GM19467 (cell line): ENCODE measurements at regions not wholly inside any gene's neighbourhood (a gene's known extent, or its start where the extent isn't known, plus 50 kb on each side); places are given as distances from the start of the nearest gene placed in this dataset.

Source experiments
- ATAC-seq: cut with Tn5 transposase; IDR thresholded peaks from one replicate; pipeline ENCODE4 v1.9.1; 2021; ENCODE audit warnings: mild to moderate bottlenecking, moderate library complexity; ENCODE audit not compliant: unreplicated experiment

DNA sequence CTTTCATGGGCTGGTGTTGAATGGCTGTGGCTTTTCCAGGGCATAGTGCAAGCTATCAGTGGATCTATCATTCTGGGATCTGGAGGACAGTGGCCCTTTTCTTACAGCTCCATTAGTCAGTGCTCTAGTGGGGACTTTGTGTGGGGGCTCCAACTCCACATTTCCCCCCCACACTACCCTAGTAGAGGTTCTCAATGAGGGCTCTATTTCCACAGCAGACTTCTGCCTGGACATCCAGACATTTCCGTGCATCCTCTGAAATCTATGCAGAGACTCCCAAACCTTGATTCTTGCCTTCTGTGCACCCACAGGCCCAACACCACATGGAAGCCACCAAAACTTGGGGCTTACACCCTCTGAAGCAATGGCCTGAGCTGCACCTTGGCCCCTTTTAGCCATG is 208.3 kb upstream of the MKLN1 start:
- no peak for ATAC-seq

DNA sequence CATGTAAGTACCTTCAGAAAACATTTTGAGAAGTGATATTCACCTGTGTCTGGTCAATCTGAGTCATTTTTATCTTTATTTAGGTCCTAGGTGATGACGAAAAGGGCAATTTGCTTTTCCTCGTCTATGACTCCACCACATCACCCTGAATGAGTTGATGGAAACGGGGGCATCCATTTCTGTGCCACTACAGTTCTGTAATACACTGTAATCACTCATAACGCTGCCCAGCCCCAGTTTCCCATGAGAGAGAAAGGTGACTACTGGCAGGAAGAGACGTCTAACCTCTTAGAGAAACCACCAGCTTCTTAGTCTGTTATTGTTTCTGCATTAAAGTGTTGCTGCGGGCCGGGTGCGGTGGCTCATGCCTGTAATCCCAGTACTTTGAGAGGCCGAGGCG is 205.3 kb upstream of the MKLN1 start:
- no peak for ATAC-seq

DNA sequence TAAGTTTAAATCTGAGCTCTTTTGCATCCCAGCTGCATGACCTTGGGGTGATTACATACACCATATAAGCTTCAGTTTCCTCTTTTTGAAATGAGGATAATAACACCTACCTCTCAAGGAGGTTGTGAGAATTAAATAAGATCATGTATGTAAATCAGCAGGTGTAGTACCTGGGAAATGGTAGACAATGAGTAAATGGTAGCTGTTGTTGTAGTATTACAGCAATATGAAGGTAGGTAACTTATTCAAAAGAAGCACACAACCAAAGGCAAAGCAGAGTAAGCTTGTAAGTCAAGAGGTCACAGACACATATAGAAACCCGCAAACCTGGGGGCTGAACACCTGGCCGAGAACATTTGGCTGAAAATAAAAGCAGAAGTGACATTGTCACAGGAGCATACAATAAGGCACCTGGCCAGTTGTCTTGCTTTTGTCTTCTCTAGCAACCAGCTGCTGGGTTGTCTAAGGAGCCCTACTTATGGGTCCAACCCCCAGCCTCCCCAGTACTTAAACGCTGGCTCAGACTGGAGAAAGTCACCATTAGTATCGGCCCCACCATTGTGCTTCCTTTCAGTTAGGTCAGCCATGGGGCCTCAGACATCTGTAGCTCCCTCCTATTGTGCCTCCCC is 203.6 kb upstream of the MKLN1 start:
- peak; percentile 84 for ATAC-seq

- ATAC-seq, result no peak
Observed at GRCh38 chr7:131124867-131125266, 202.8 kb upstream of the MKLN1 start.

DNA sequence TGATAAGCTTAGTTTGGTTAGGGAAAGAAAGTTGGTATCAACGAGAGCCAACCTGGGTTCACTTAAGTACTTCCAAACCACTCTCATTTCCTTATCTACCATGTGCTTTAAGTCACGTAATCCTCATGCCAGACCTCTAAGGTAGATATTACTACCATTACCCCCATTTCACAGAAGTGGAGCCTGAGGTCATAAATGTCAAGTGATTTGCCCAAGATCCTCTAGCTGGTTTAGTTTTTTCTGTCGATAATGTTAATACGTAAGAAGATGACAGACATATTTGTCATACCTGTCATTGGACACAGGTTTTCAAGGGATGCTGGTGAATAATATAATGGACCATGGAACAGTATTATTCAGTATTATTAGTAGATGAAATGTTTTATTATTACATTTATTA is 197.4 kb upstream of the MKLN1 start:
- no peak for ATAC-seq

DNA sequence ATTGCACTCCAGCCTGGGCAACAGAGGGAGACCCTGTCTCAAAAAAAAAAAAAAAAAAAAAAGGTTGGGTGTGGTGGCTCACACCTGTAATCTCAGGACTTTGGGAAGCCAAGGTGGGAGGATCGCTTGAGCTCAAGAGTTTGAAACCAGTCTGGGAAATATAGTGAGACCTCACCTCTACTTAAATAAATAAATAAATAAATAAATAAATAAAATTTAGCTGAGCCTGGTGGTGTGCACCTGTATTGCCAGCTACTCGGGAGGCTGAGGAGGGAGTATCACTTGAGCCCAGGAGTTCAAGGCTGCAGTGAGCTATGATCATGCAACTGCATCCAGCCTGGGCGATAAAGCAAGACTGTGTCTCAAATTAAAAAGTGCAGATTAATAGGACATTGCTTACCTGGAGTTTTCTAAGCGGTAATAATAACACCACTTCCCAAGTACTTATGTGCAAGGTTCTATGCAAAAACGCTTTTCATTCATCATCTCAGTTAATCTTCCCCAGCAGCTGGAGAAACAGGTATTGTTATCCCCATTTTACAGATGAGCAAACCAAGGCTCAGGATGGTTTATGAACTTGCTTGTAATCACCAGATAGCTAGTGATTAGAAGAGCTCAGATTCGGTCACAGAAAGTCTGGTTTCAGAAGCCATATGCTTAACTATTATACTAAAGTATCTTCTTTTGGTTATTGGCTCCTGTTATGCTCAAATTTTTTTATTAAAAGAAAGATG is 196.5 kb upstream of the MKLN1 start:
- ATAC-seq, result no peak

DNA sequence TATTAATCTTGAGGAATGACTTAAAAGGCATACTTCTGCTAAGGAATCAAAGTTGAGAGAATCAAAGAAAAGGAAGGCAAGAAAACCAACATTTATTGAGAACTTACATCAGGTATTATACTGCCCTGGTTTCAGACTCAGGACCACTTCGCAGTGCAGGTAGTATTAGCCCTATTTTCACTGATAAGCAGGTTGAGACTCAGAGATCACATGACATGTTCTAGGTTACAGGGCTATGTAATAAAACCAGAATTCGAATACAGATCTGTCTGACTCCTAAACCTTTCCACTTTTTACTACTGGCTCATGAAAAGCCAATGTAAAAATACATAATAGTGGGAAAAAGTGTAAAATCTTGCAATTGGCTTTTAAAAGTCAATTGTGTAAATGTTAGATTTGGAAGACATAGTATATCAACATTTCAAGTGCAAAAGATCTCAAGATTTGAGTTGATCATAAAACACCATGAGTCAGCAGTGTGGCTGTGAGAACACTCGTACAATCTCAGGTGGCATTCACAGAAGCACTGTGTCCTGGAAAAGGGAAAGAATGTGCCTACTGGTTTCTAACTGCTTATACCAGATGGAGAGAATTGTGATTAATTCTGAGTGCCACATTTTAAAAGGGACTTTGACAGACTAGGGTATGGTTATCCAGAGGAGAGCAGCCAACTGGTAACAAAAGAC is 195.8 kb upstream of the MKLN1 start:
- no peak for ATAC-seq

GRCh38 chr7:131139462-131139861 is 188.2 kb upstream of the MKLN1 start:
- ATAC-seq, result no peak

DNA sequence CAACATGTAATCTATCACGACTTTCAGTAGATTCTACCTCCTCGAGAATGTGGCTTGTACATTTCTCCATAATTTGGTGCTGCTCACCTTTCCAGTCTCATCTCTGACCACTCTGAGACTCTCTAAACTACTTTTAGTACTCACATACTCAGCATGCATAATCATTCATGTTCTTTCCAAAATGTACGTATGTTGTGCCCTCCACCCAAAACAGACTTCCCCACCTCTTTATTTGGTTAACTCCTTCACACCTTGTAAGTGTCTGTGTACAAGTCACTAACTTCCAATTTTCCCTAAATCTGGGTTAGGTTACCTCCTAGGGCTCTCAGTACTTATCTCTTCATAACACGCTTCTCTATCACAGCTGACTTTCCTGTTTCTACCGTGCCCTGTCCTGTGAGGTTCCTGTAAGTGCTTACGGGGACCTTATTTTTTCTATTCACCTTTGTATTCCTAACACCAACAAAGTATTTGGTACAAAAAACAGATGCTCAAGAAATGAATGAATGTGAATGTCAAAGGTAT is 186.2 kb upstream of the MKLN1 start:
- ATAC-seq, result no peak

DNA sequence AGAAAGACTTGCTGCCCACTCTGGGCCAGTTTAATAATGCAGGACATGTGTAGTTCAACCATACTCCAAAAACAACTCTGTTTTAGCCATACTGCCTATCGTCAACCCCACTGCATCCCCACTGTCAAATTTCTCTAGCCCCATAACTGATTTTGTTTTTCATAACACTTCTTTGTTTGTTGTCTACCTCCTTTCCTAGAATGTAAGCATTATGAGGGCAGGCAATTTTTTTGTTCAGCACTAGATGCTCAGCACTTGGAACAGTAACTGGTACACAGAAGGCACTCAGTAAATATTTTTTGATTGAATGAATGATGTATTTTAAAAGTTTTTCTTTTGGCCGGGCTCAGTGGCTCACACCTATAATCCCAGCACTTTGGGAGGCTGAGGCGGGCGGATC is 183.8 kb upstream of the MKLN1 start:
- no peak for ATAC-seq

GRCh38 chr7:131145026-131145425 is 182.7 kb upstream of the MKLN1 start:
- no peak for ATAC-seq

DNA sequence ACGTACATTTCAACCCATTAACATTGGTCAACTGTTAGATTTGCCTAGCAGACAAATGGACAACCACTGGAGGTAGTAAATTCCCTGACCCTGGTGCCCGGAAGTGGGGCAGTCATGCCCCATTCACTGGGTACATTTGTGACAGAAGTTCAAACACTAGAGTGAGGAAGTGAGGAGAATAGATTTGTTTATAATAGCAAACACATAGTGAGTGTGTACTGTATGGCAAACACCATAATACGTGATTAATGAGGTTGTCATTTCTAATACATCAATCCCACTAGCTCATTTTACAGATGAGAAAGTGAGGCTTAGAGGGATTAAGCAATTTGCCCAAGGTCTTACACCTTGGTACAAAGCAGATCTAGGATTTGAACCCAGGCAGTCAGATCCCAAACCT is 181.9 kb upstream of the MKLN1 start:
- no peak for ATAC-seq

GRCh38 chr7:131147604-131148003 is 180.1 kb upstream of the MKLN1 start:
- ATAC-seq, result no peak

DNA sequence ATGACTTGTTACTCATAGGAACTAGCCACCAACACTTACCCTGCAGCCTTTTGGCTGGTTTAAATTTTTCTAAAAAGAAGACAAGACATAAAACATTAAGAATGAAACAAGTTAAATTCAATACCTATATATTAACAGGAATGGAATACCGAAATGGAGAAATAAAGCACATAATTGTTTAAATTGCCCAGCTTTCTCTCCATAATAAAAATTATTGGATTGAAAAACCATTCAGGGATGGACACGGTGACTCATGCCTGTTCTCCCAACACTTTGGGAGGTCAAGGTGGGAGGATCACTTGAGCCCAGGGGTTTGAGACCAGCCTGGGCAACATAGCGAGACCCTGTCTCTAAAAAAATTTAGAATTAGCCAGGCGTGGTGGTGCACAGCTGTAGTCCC is 179.4 kb upstream of the MKLN1 start:
- no peak for ATAC-seq

DNA sequence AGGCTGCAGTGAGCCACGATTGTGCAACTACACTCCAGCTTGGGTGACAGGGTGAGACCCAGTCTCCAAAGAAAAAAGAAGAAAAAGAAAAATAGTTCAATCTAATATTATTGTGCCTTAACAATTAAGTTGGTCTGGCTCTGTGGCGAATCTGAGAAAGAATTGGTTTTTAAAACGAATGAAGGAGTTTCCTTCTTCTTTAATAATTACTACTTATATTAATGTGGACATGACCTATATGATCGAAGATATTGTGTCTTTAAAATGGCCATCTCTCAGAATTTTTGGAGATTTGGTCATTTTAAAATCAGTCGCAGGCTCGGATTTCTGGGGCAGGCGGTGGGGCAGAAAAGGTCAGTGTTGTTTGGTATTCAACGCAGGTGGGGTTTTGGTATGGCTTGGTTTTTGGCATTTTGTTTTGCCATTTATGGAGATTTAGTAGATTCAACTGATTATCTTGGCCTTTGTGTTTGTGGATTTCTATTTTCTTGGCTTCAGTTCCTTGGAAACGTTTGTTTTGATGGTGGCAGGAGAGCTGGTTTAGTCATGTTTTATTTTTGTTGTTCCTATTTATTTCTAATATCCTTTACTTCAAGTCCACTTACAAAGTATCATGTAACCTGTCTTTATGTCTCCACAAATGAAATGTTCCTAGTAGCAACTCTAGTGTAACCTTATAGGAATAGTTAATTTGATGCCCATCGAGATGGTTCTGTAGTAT is 178.8 kb upstream of the MKLN1 start:
- ATAC-seq, result no peak

DNA sequence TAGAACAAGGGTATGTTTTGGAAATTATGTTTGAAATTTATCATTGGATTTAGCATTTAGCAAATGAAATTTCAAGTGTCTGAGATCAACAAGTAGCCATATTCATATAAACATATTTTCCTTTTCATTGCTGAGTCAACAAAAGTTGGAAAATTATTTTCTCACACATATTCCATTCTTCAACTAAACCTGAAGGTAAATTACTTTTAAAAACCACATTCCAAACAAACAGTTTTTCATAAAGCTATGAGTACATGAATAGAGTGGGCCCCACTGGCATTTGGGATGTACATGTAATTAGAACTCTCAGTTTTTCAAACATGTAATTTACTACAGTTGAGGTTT is 178.3 kb upstream of the MKLN1 start:
- no peak for ATAC-seq

GRCh38 chr7:131149840-131150239 is 177.8 kb upstream of the MKLN1 start:
- ATAC-seq, result no peak

DNA sequence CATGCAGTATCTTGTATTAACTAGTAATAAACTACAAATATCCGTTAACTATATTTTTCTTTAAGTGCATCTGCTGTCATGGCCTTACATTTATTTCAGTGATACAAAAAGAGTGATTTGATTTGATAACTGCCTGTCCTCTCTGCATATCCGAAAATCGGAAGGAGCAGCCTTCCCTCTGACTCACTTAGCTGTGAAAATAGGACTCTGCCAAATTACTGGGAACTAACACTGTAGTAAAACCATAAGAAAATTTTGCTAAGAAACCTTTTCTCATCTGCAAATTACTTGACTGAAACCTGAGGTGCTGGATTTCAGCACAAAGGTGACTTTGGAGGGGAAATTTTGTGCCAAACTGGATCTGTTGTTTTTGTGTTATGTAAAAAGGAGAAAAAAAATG is 176.6 kb upstream of the MKLN1 start:
- no peak for ATAC-seq

DNA sequence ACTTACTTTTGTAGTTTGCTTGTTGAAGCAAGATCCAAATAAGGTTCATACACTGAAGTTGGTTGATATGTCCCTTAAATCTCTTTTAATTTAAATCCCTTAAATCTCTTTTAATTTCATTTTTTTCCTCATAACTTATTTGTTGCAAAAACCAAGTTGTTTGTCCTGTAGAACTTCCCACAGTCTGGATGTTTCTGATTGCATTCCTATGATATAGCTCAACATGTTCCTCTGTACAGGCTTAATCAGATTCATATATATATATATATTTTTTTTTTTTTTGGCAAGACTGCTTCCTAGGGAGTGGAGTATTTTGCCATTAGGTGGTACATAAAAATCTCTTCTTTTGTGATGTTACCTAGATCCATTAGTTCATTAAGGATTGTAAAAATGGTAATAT is 174.9 kb upstream of the MKLN1 start:
- no peak for ATAC-seq

DNA sequence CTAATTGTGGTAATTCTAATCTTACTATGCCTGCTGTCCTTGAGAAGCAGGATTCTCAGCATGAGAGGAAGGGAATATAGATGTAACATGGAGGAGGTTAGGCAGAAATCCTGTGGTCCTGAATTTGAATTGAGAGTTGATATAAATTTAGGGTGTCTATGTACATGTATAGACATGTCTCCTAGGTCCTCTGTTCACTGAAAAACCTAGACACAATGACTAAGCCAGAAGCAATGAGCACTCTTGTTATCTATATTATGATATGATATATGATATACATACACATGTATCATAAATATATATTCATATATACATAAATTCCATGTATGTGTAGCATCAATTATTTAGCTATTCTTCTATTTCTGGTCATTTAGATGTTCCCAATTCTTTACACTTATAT is 173.3 kb upstream of the MKLN1 start:
- no peak for ATAC-seq

- no peak for ATAC-seq
Observed at GRCh38 chr7:131157530-131158243, 170.0 kb upstream of the MKLN1 start.
